Psoas muscle (tissue), 7 donors: ENCODE measurements at regions not wholly inside any gene's neighbourhood (a gene's known extent, or its start where the extent isn't known, plus 50 kb on each side); places are given as distances from the start of the nearest gene placed in this dataset.

ENCODE experiments used
- ATAC-seq, 4 donors: fragments of 200-7000 bp; cut with Tn5 transposase; one replicate each; pipeline ENCODE4 v1.9.1; 2020; ENCODE audit warnings: moderate library complexity in 3 of 4, mild to moderate bottlenecking in 2 of 4
- DNase-seq, 2 donors: peaks; one replicate each; pipeline ENCODE4 v3.0.0-alpha.2; 2020
- H3K27ac ChIP-seq: fragments of 200-600 bp; one replicate; pipeline ENCODE4 v1.8.0; 2022
- H3K27me3 ChIP-seq, 3 donors: fragments of 200-600 bp in 1 of 3; one replicate each; pipeline versions ENCODE4 v1.6.1 to v1.8.0; 2013 to 2022; ENCODE audit warnings: low read length in 2 of 3, mild to moderate bottlenecking in 2 of 3, moderate library complexity in 1 of 3; ENCODE audit not compliant: insufficient read depth in 3 of 3
- H3K36me3 ChIP-seq, 2 donors: fragments of 200-600 bp in 1 of 2; one replicate each; pipeline versions ENCODE4 v1.6.1 to v1.8.0; 2013 to 2022; ENCODE audit warnings: low read depth in 1 of 2, mild to moderate bottlenecking in 1 of 2, moderate library complexity in 1 of 2; ENCODE audit not compliant: insufficient read depth in 1 of 2
- H3K4me1 ChIP-seq: fragments of 200-600 bp; one replicate; pipeline ENCODE4 v1.8.0; 2022
- H3K4me3 ChIP-seq: fragments of 200-600 bp; one replicate; pipeline ENCODE4 v1.8.0; 2022; ENCODE audit warnings: mild to moderate bottlenecking
- H3K9me3 ChIP-seq: fragments of 200-600 bp; one replicate; pipeline ENCODE4 v1.8.0; 2022
- WGBS, 3 donors: extraction: QIAGEN DNeasy Blood & Tissue Kit; methylation state at CpG; one replicate each; pipeline versions ENCODE4 v1.1.6 to v1.1.7; 2013; 5-methylcytosine and 5-hydroxymethylcytosine counted together
- intact Hi-C, 2 donors: fragments of 100-400 bp; cut with DNase I; formaldehyde crosslinking; loops; one replicate each; pipeline versions ENCODE4 v1.11.0 to v1.14.2; 2022
- TF ChIP-seq, protein P1 (sequence below): fragments of 200-600 bp; IDR thresholded peaks from one replicate; pipeline ENCODE4 v1.8.0; 2022; ENCODE audit warnings: antibody characterized with exemption
- donor health status: healthy with polysubstance abuse.
- donor health status: DM: no; HTN: no; CAD: no; lungs with moderate emphysema.
- donor health status: Bipolar disorder and iron deficiency.
- donor health status: healthy.
- donor health status: DM: yes; HTN: yes; CAD: no.
- donor health status: DM: no; HTN: no; CAD: no.
- donor health status: DM: yes; HTN: yes; CAD: no.

DNA sequence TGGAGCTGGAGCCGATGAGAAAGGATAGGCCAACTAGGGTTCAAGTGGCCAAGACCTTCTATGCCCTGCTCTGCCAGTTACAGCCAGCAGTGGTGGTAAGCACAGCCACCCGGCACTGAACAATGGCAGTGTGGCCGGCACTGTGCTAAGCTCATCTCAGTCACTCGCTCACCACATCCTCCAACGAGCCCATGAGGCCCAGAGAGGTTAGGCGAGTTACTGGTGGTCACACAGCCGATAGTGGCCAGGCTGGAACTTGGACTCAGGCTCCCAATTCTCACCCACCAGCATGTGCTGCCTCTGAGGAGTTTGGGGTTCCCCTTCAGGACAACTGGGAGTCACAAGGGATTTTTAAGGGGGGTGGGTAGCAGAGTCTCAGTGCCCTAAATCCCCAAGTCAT is 66.4 kb downstream of the IGLL1 start:
- Histone ChIP-seq H3K4me3 (no peak overlapping the region), H3K9me3 (no peaks in the 10 kb centered on the region), H3K27me3 (peaks cover 0 to 2% (median under 1%) of the 10 kb centered on the region in 3 donors), H3K36me3 (no peaks in the 10 kb centered on the region), H3K27ac (no peak overlapping the region), H3K4me1 (no peaks in the 10 kb centered on the region)
- DNase-seq (no peak), ATAC-seq (no peak)
- intact Hi-C loops: no loop called here
- TF ChIP-seq, protein P1, sequence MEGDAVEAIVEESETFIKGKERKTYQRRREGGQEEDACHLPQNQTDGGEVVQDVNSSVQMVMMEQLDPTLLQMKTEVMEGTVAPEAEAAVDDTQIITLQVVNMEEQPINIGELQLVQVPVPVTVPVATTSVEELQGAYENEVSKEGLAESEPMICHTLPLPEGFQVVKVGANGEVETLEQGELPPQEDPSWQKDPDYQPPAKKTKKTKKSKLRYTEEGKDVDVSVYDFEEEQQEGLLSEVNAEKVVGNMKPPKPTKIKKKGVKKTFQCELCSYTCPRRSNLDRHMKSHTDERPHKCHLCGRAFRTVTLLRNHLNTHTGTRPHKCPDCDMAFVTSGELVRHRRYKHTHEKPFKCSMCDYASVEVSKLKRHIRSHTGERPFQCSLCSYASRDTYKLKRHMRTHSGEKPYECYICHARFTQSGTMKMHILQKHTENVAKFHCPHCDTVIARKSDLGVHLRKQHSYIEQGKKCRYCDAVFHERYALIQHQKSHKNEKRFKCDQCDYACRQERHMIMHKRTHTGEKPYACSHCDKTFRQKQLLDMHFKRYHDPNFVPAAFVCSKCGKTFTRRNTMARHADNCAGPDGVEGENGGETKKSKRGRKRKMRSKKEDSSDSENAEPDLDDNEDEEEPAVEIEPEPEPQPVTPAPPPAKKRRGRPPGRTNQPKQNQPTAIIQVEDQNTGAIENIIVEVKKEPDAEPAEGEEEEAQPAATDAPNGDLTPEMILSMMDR: no peak
- WGBS, 3 donors: 87 to 90% (median 88%) methylated on average over 7 of the region's 7 CpGs

DNA sequence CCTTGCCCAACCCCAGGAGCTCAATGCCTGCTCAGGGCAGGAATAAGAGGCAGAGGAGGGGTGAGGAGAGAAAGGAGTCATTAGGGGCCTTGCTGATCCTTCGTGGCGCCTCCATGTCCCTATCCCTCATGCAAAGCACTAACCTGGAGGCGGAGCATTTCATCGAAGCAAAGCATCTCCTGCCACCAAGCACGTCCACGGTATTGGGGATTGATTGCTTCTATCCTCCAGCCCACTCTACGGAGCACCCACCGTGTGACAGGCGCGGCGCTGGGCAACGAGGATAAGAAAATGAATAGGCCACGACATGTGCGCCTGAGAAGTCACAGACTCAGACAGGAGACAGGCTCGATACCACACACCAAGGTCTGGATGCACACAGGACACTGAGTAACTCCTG is 67.0 kb downstream of the IGLL1 start:
- Histone ChIP-seq H3K9me3 (no peaks in the 10 kb centered on the region), H3K4me1 (no peaks in the 10 kb centered on the region), H3K4me3 (no peak overlapping the region), H3K27me3 (peaks cover 0 to 7% (median 4%) of the 10 kb centered on the region in 3 donors), H3K27ac (no peak overlapping the region), H3K36me3 (no peaks in the 10 kb centered on the region)
- DNase-seq (no peak), ATAC-seq (no peak)
- TF ChIP-seq, protein P1: no peak
- 81 to 84% (median 82%) methylated on average over 15 of the region's 15 CpGs for WGBS, 3 donors
- intact Hi-C loops: no loop called here

DNA sequence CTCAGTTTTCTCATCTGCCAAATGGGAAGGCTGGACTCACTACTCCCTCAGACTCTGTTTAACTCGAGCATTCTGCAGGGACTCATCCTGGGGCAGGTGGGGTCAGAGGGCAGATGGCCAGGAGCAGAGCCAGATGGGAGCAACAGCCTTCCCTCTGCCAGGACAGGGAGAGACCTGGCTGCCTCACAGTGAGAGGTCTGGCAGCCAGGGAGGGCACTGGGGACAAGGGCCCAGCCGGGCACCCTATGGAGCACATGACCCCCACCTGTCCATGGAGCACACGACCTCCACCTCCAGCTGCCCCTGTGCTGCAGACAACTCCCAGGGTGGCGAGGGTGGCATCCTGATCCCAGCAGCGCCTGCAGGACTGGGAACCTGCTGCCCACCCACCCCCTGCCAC is 67.4 kb downstream of the IGLL1 start:
- WGBS, 3 donors: 54 to 72% (median 70%) methylated on average over 5 of the region's 5 CpGs
- ATAC-seq: peak in 1 of 4 donors; percentile 40
- H3K27ac ChIP-seq: no peak overlapping the region
- intact Hi-C loops: no loop called here
- no peak overlapping the region for H3K4me3 ChIP-seq
- peaks cover 0 to 8% (median 4%) of the 10 kb centered on the region in 3 donors for H3K27me3 ChIP-seq
- TF ChIP-seq, protein P1: no peak
- H3K9me3 ChIP-seq: no peaks in the 10 kb centered on the region
- H3K4me1 ChIP-seq: no peaks in the 10 kb centered on the region
- no peaks in the 10 kb centered on the region for H3K36me3 ChIP-seq
- no peak for DNase-seq

DNA sequence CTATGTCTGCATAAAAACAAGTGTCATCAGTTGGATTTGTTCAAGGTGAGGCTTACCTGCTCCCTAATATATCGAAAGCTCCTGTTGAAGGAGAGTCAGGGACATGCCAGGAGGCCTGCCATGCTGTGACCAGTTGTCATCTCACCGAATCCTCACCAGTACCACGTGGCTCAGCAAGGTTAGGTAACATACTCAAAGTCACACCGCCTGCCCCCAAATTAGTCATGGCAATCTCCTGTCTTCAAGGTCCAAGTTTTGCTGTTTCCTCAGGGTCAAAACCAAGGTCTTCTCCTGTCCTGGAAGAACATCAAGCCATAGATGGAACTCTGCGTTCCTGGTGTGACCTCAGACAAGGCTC is 67.8 kb downstream of the IGLL1 start:
- H3K27me3 ChIP-seq: peaks cover 0 to 8% (median 4%) of the 10 kb centered on the region in 3 donors
- intact Hi-C loops: no loop called here
- WGBS, 3 donors: 82 to 87% (median 86%) methylated on average over 5 of the region's 5 CpGs
- no peaks in the 10 kb centered on the region for H3K4me1 ChIP-seq
- H3K36me3 ChIP-seq: no peaks in the 10 kb centered on the region
- DNase-seq (no peak), ATAC-seq (no peak)
- no peak overlapping the region for H3K27ac ChIP-seq
- TF ChIP-seq, protein P1: no peak
- no peak overlapping the region for H3K4me3 ChIP-seq
- H3K9me3 ChIP-seq: no peaks in the 10 kb centered on the region

DNA sequence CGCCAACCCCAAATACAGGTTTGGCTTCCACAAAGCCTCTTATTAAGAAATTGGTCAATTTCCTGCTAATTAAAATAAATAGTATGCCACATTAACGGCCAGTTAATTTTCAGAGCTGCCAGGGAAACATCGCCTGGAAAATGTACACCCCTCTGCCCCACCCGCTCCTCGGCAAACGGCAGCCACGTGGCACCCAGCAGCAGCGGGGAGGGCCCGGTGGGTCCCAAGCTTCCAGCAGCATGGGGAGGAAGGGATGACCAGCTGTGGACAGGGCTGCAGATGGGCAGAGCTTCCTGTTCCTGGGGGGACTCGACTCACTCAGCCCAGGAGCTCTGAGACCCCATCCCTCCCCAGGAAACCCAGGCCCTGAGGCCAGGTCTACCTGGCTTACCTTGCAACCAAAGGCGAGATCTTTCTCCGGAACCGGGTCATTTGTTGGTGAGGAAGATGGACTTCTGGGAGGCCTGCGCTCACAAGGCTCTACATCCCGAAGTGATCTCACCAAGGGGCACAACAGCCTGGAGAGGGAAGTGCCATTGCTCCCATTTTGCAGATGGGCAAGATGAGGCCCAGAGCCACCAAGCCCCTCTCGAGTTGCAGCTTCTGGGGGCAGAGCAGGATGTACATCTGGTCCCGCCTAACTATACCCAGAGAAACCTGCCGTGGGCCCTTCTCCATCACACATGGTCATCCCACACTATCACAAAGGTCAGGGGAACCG is 68.3 kb downstream of the IGLL1 start:
- TF ChIP-seq, protein P1: no peak

More for the DNA sequence above, 68.3 kb downstream of the IGLL1 start:
- WGBS, 3 donors: 48 to 68% (median 50%) methylated on average over 19 of the region's 19 CpGs
- H3K9me3 ChIP-seq: no peaks in the 10 kb centered on the region
- peaks cover 0 to 8% (median 4%) of the 10 kb centered on the region in 3 donors for H3K27me3 ChIP-seq
- ATAC-seq (no peak), DNase-seq (no peak)
- no peak overlapping the region for H3K4me3 ChIP-seq
- no peak overlapping the region for H3K27ac ChIP-seq
- H3K4me1 ChIP-seq: no peaks in the 10 kb centered on the region
- intact Hi-C loops: no loop called here
- no peaks in the 10 kb centered on the region for H3K36me3 ChIP-seq
